NCI-H526 treated with DMSO at 0.1 percent for 48 hours (cell line): ENCODE measurements at regions not wholly inside any gene's neighbourhood (a gene's known extent, or its start where the extent isn't known, plus 50 kb on each side); places are given as distances from the start of the nearest gene placed in this dataset.

ENCODE experiments used
- DNase-seq: peaks from one replicate; lab custom pipeline; 2025; lab: John Stamatoyannopoulos, UW

GRCh38 chr17:79244665-79245064, 170.0 kb downstream of the ENGASE start:
- DNase-seq = no peak

- DNase-seq = no peak
Measured at GRCh38 chr17:79243996-79244395, 169.4 kb downstream of the ENGASE start.

GRCh38 chr17:79243603-79243990, 169.0 kb downstream of the ENGASE start:
- no peak for DNase-seq

GRCh38 chr17:79242873-79243602, 168.4 kb downstream of the ENGASE start:
- no peak for DNase-seq

- DNase-seq = no peak
Measured at GRCh38 chr17:79242393-79242792, 167.8 kb downstream of the ENGASE start.

GRCh38 chr17:79241616-79242015, 167.0 kb downstream of the ENGASE start:
- no peak for DNase-seq

- no peak for DNase-seq
Measured at GRCh38 chr17:79239205-79239604, 164.6 kb downstream of the ENGASE start.

GRCh38 chr17:79237448-79238053, 162.9 kb downstream of the ENGASE start:
- no peak for DNase-seq

- no peak for DNase-seq
Measured at GRCh38 chr17:79235808-79236207, 161.2 kb downstream of the ENGASE start.

- DNase-seq = no peak
Measured at GRCh38 chr17:79233916-79234551, 159.4 kb downstream of the ENGASE start.

GRCh38 chr17:79232957-79233356, 158.3 kb downstream of the ENGASE start:
- no peak for DNase-seq

- DNase-seq = no peak
Measured at GRCh38 chr17:79231766-79232287, 157.2 kb downstream of the ENGASE start.

GRCh38 chr17:79230576-79230975, 156.0 kb downstream of the ENGASE start:
- DNase-seq = no peak

- DNase-seq = no peak
Measured at GRCh38 chr17:79226037-79226436, 151.4 kb downstream of the ENGASE start.

- no peak for DNase-seq
Measured at GRCh38 chr17:79224903-79225302, 150.3 kb downstream of the ENGASE start.

- no peak for DNase-seq
Measured at GRCh38 chr17:79224476-79224875, 149.9 kb downstream of the ENGASE start.

- no peak for DNase-seq
Measured at GRCh38 chr17:79223953-79224352, 149.3 kb downstream of the ENGASE start.

GRCh38 chr17:79223471-79223870, 148.8 kb downstream of the ENGASE start:
- no peak for DNase-seq

- DNase-seq = no peak
Measured at GRCh38 chr17:79221597-79221996, 147.0 kb downstream of the ENGASE start.

GRCh38 chr17:79220713-79221291, 146.2 kb downstream of the ENGASE start:
- DNase-seq = no peak

- no peak for DNase-seq
Measured at GRCh38 chr17:79220201-79220712, 145.6 kb downstream of the ENGASE start.

GRCh38 chr17:79219208-79219935, 144.7 kb downstream of the ENGASE start:
- DNase-seq = no peak
